HG03354 (cell line): ENCODE measurements at regions not wholly inside any gene's neighbourhood (a gene's known extent, or its start where the extent isn't known, plus 50 kb on each side); places are given as distances from the start of the nearest gene placed in this dataset.

ENCODE experiments used
- ATAC-seq: cut with Tn5 transposase; IDR thresholded peaks from one replicate; pipeline ENCODE4 v1.9.1; 2021; ENCODE audit warnings: mild to moderate bottlenecking; ENCODE audit not compliant: unreplicated experiment, poor library complexity, severe bottlenecking

- ATAC-seq = no peak
Observed at GRCh38 chr7:84379446-84379845, 184.9 kb upstream of the SEMA3A start.

GRCh38 chr7:84372712-84373111 is 178.1 kb upstream of the SEMA3A start:
- no peak for ATAC-seq

- no peak for ATAC-seq
Observed at GRCh38 chr7:84372155-84372621, 177.6 kb upstream of the SEMA3A start.

GRCh38 chr7:84370114-84370513 is 175.5 kb upstream of the SEMA3A start:
- no peak for ATAC-seq

- ATAC-seq = no peak
Observed at GRCh38 chr7:84368122-84368521, 173.5 kb upstream of the SEMA3A start.

- no peak for ATAC-seq
Observed at GRCh38 chr7:84364708-84365107, 170.1 kb upstream of the SEMA3A start.

GRCh38 chr7:84363741-84364140 is 169.2 kb upstream of the SEMA3A start:
- no peak for ATAC-seq

GRCh38 chr7:84362828-84363227 is 168.2 kb upstream of the SEMA3A start:
- no peak for ATAC-seq

GRCh38 chr7:84362360-84362759 is 167.8 kb upstream of the SEMA3A start:
- no peak for ATAC-seq

- no peak for ATAC-seq
Observed at GRCh38 chr7:84354866-84355265, 160.3 kb upstream of the SEMA3A start.

- no peak for ATAC-seq
Observed at GRCh38 chr7:84354030-84354429, 159.4 kb upstream of the SEMA3A start.

GRCh38 chr7:84339306-84339705 is 144.7 kb upstream of the SEMA3A start:
- ATAC-seq = no peak

GRCh38 chr7:84337429-84337828 is 142.8 kb upstream of the SEMA3A start:
- no peak for ATAC-seq

- no peak for ATAC-seq
Observed at GRCh38 chr7:84336766-84337165, 142.2 kb upstream of the SEMA3A start.

GRCh38 chr7:84336303-84336702 is 141.7 kb upstream of the SEMA3A start:
- peak; percentile 71 for ATAC-seq

GRCh38 chr7:84331616-84332015 is 137.0 kb upstream of the SEMA3A start:
- ATAC-seq = no peak

GRCh38 chr7:84328571-84328970 is 134.0 kb upstream of the SEMA3A start:
- ATAC-seq = no peak

GRCh38 chr7:84324136-84324630 is 129.6 kb upstream of the SEMA3A start:
- no peak for ATAC-seq

- no peak for ATAC-seq
Observed at GRCh38 chr7:84317536-84317935, 122.9 kb upstream of the SEMA3A start.

- no peak for ATAC-seq
Observed at GRCh38 chr7:84314263-84314662, 119.7 kb upstream of the SEMA3A start.

GRCh38 chr7:84304407-84304806 is 109.8 kb upstream of the SEMA3A start:
- ATAC-seq = no peak

GRCh38 chr7:84302949-84303348 is 108.4 kb upstream of the SEMA3A start:
- ATAC-seq = no peak
